ENCODE measurements at regions not wholly inside any gene's neighbourhood (a gene's known extent, or its start where the extent isn't known, plus 50 kb on each side); places are given as distances from the start of the nearest gene placed in this dataset.

DNA sequence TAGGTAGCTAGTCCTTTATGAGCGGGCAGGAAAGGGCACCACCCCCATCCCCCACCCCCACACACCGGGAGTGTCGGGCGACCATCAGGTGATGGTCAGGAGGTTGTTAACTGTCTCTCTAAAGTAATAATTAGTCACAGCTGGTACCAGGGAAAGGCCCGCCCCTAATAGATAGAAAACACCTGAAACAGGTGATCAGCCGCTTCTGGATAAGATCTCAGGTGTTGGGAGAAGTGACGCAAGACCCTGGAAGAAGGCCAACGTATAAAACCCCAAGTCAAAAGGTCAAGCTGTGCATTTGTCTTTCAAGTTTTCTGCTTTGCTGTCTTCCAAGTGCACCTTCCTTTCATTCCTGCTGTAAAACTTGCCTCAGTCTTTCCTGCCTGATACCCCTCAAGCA lies 59.6 kb upstream of the LINC00305 start:
- no peak overlapping the region for H3K4me3 ChIP-seq (ENCODE audit: low read depth in 1 of 5, low read length in 5 of 5)
- no peaks in the 10 kb centered on the region for H3K36me3 ChIP-seq (ENCODE audit: control insufficient read depth in 5 of 5, insufficient read depth in 5 of 5, low read length in 5 of 5)
- no peak overlapping the region for H3K27ac ChIP-seq (ENCODE audit: low read depth, low read length)

DNA sequence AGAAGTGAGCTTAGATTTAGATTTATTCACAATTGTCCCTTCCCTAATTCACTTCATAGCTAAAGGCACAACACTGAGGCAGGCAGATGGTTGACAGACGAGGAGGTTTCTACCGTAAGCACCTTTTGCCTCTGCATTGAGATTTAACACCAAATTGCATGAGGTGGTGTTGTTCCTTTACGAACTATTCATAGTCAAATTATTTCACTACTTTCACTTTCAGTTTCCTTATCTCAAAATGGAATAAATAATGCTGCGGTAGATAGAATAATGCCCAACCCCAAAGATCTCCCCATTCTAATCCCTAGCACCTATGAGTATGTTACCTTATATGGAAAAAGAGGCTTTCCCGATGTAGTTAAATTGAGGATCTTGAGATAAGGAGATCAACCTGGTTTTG lies 58.9 kb upstream of the LINC00305 start:
- Histone ChIP-seq H3K4me3 (ENCODE audit: low read depth in 1 of 5, low read length in 5 of 5) (peak overlapping the region; percentile 20 to 49 (median 34)), H3K36me3 (ENCODE audit: control insufficient read depth in 5 of 5, insufficient read depth in 5 of 5, low read length in 5 of 5) (no peaks in the 10 kb centered on the region), H3K27me3 (ENCODE audit: control insufficient read depth in 5 of 5, insufficient read depth in 4 of 5, low read length in 5 of 5) (no peaks in the 10 kb centered on the region), H3K27ac (ENCODE audit: low read depth, low read length) (no peak overlapping the region), H3K9me3 (ENCODE audit: control insufficient read depth in 5 of 5, low read length in 5 of 5) (no peaks in the 10 kb centered on the region), H3K9ac (ENCODE audit: low read length in 5 of 5) (no peak overlapping the region), H3K4me1 (ENCODE audit: control insufficient read depth in 5 of 5, insufficient read depth in 5 of 5, low read length in 5 of 5) (peaks cover 0 to 5% (median 0%) of the 10 kb centered on the region in 5 donors)

More for the DNA sequence above, 59.6 kb upstream of the LINC00305 start:
- H3K27me3 ChIP-seq (ENCODE audit: control insufficient read depth in 5 of 5, insufficient read depth in 4 of 5, low read length in 5 of 5) = no peaks in the 10 kb centered on the region
- H3K9ac ChIP-seq (ENCODE audit: low read length in 5 of 5) = no peak overlapping the region
- no peaks in the 10 kb centered on the region for H3K4me1 ChIP-seq (ENCODE audit: control insufficient read depth in 5 of 5, insufficient read depth in 5 of 5, low read length in 5 of 5)
- no peaks in the 10 kb centered on the region for H3K9me3 ChIP-seq (ENCODE audit: control insufficient read depth in 5 of 5, low read length in 5 of 5)

DNA sequence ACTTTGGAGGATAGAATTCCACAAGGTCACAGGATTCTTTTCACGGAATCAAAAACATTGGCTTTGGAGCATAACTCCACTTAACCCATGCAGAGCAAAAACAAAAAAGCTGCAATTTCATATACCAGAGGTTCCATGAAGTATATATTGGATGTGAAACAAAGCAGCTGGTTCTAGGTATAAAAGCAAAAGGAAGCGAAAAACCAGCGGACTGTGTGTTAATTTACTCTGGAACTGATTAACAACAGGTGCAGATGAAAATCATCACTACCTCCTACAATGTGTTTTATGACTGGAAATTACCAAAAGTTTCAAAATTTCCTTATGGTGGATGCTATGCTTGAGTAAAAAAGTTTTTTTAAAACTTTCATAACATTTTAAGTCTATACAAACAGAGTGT lies 54.4 kb upstream of the LINC00305 start:
- no peak overlapping the region for H3K4me3 ChIP-seq (ENCODE audit: low read depth in 1 of 5, low read length in 5 of 5)
- H3K9ac ChIP-seq (ENCODE audit: low read length in 5 of 5) = no peak overlapping the region
- no peaks in the 10 kb centered on the region for H3K9me3 ChIP-seq (ENCODE audit: control insufficient read depth in 5 of 5, low read length in 5 of 5)
- no peak overlapping the region for H3K27ac ChIP-seq (ENCODE audit: low read depth, low read length)
- H3K4me1 ChIP-seq (ENCODE audit: control insufficient read depth in 5 of 5, insufficient read depth in 5 of 5, low read length in 5 of 5) = peaks cover 0 to 17% (median 0%) of the 10 kb centered on the region in 5 donors
- no peaks in the 10 kb centered on the region for H3K36me3 ChIP-seq (ENCODE audit: control insufficient read depth in 5 of 5, insufficient read depth in 5 of 5, low read length in 5 of 5)
- no peaks in the 10 kb centered on the region for H3K27me3 ChIP-seq (ENCODE audit: control insufficient read depth in 5 of 5, insufficient read depth in 4 of 5, low read length in 5 of 5)

DNA sequence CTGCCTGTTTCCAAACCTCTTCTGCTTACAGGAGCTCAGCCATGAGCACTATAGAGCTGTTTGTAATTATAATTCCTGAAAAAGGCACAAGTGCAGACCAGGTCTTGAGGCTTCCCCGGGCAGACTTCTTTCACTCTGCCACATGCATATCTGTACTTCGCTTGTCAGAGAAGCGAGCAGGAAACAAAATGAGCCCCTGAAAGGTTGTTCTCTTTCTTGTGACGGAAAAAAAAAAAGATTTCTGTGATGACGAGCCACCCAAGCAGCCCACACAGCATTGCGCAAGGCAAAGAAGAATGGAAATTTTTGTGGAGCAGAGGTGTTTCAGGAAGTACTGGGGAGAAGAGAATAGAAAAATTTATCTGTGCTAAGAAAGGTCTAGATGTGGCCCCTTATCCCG lies 54.0 kb upstream of the LINC00305 start:
- H3K9me3 ChIP-seq (ENCODE audit: control insufficient read depth in 5 of 5, low read length in 5 of 5) = no peaks in the 10 kb centered on the region

DNA sequence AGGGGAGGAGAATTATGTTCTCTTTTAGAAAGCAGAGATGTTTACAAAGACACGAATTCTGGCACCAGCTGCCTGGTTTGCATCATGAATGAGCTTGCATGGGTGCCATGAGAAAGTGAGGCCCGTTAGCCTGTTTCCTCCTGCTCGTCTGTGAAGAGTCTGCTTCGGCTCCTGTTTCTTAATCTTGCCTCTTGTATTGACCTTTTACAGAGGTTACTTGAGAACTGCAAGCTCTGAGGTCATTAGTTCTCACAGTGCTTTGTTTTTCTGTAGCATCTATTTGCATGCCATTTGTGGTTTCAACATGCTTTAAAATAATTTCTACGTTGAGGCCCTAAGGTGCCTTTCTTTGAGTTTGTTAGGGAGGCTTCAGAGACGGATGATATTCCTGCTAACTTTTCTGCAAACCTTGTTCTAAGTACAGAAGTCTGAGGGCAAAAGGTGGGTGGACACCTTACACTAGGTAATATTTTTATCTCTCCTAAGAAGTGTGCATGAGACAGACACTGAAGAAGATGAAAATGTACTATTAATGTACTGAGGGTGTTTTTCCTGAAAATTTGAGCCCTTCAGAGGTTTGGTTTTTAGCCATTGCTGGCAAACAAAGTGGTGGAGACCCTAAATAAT lies 53.4 kb upstream of the LINC00305 start:
- no peak overlapping the region for H3K27ac ChIP-seq (ENCODE audit: low read depth, low read length)
- no peak overlapping the region for H3K9ac ChIP-seq (ENCODE audit: low read length in 5 of 5)
- H3K36me3 ChIP-seq (ENCODE audit: control insufficient read depth in 5 of 5, insufficient read depth in 5 of 5, low read length in 5 of 5) = no peaks in the 10 kb centered on the region
- H3K9me3 ChIP-seq (ENCODE audit: control insufficient read depth in 5 of 5, low read length in 5 of 5) = no peaks in the 10 kb centered on the region
- peaks cover 0 to 17% (median 0%) of the 10 kb centered on the region in 5 donors for H3K4me1 ChIP-seq (ENCODE audit: control insufficient read depth in 5 of 5, insufficient read depth in 5 of 5, low read length in 5 of 5)
- no peak overlapping the region for H3K4me3 ChIP-seq (ENCODE audit: low read depth in 1 of 5, low read length in 5 of 5)
- H3K27me3 ChIP-seq (ENCODE audit: control insufficient read depth in 5 of 5, insufficient read depth in 4 of 5, low read length in 5 of 5) = no peaks in the 10 kb centered on the region

More for the DNA sequence above, 54.0 kb upstream of the LINC00305 start:
- Histone ChIP-seq H3K27ac (ENCODE audit: low read depth, low read length) (no peak overlapping the region), H3K27me3 (ENCODE audit: control insufficient read depth in 5 of 5, insufficient read depth in 4 of 5, low read length in 5 of 5) (no peaks in the 10 kb centered on the region), H3K4me1 (ENCODE audit: control insufficient read depth in 5 of 5, insufficient read depth in 5 of 5, low read length in 5 of 5) (peaks cover 0 to 17% (median 0%) of the 10 kb centered on the region in 5 donors), H3K4me3 (ENCODE audit: low read depth in 1 of 5, low read length in 5 of 5) (no peak overlapping the region), H3K36me3 (ENCODE audit: control insufficient read depth in 5 of 5, insufficient read depth in 5 of 5, low read length in 5 of 5) (no peaks in the 10 kb centered on the region), H3K9ac (ENCODE audit: low read length in 5 of 5) (no peak overlapping the region)

DNA sequence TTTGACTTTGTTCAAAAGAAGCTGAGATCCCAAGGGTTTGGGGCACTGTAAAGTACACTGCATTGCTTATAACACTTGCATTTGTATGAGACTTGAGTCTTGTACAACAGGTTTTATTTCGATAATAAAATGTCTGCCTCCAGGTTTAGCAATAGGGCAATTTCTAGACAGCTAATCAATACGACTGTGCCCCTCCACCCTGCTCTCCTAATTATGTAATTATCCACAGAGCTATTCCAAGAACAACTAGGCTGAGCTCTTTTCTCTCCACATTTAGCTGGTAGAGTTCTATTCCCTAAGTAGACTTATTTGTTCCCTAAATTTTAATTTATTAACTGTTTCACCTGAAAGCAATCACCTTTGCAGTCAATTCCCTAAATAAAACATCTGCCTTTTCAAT lies 52.9 kb upstream of the LINC00305 start:
- no peak overlapping the region for H3K27ac ChIP-seq (ENCODE audit: low read depth, low read length)
- no peaks in the 10 kb centered on the region for H3K27me3 ChIP-seq (ENCODE audit: control insufficient read depth in 5 of 5, insufficient read depth in 4 of 5, low read length in 5 of 5)
- H3K9me3 ChIP-seq (ENCODE audit: control insufficient read depth in 5 of 5, low read length in 5 of 5) = no peaks in the 10 kb centered on the region
- H3K36me3 ChIP-seq (ENCODE audit: control insufficient read depth in 5 of 5, insufficient read depth in 5 of 5, low read length in 5 of 5) = no peaks in the 10 kb centered on the region
- no peak overlapping the region for H3K4me3 ChIP-seq (ENCODE audit: low read depth in 1 of 5, low read length in 5 of 5)
- H3K4me1 ChIP-seq (ENCODE audit: control insufficient read depth in 5 of 5, insufficient read depth in 5 of 5, low read length in 5 of 5) = peaks cover 0 to 17% (median 0%) of the 10 kb centered on the region in 5 donors
- no peak overlapping the region for H3K9ac ChIP-seq (ENCODE audit: low read length in 5 of 5)

DNA sequence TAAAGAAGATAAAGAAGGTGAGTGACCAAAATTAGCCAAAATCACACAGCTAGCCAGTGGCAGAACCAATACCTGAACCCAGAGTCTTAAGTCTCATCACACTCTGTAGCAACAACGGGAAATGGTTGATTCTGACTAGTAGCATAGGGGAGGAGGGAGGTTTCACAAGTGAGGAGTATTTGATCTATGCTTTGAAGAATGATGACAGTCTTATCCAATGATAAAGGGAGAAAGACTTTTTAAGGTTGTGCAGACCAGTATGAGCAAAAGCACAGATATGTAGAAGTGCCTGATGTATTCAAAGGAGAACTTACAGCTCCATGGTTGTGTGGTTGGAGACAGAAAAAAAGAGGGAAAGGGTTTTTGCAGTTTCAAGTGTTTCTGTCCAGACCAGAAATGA lies 50.7 kb upstream of the LINC00305 start:
- H3K4me1 ChIP-seq (ENCODE audit: control insufficient read depth in 5 of 5, insufficient read depth in 5 of 5, low read length in 5 of 5) = peaks cover 0 to 17% (median 0%) of the 10 kb centered on the region in 5 donors
- H3K9me3 ChIP-seq (ENCODE audit: control insufficient read depth in 5 of 5, low read length in 5 of 5) = no peaks in the 10 kb centered on the region
- no peak overlapping the region for H3K9ac ChIP-seq (ENCODE audit: low read length in 5 of 5)
- no peak overlapping the region for H3K27ac ChIP-seq (ENCODE audit: low read depth, low read length)
- H3K27me3 ChIP-seq (ENCODE audit: control insufficient read depth in 5 of 5, insufficient read depth in 4 of 5, low read length in 5 of 5) = no peaks in the 10 kb centered on the region
- H3K36me3 ChIP-seq (ENCODE audit: control insufficient read depth in 5 of 5, insufficient read depth in 5 of 5, low read length in 5 of 5) = no peaks in the 10 kb centered on the region
- H3K4me3 ChIP-seq (ENCODE audit: low read depth in 1 of 5, low read length in 5 of 5) = no peak overlapping the region
